ENCODE measurements at regions not wholly inside any gene's neighbourhood (a gene's known extent, or its start where the extent isn't known, plus 50 kb on each side); places are given as distances from the start of the nearest gene placed in this dataset.
"Not testable (repeated sequence)": the region's sequence is repeated elsewhere in the genome, so short reads cannot be mapped to it uniquely, and the experiment has no call there.

GRCh38 chr14:25298238-25298637, 248.3 kb upstream of the STXBP6 start:
- no peaks in the 10 kb centered on the region for H3K79me2 ChIP-seq (ENCODE audit: insufficient read depth, low read length)
- FAIRE-seq (no peak), ATAC-seq (no peak), DNase-seq (ENCODE audit: low spot score) (no peak)
- CTCF ChIA-PET (ENCODE audit: low intra/inter-chr PET ratio, low total read pairs) = no interaction called here
- no peak for TF ChIP-seq ISX (CRISPR knock-in tag; conservative IDR thresholded peaks at IDR 0.05)
- no peak for TF ChIP-seq SOX5 (CRISPR knock-in tag; IDR thresholded peaks at IDR 0.05; ENCODE audit: borderline replicate concordance)
- no peak for TF ChIP-seq SYNCRIP (IDR thresholded peaks at IDR 0.05; ENCODE audit: insufficient read depth, low read depth, low read length)
- peak; percentile 92 to 96 for TF ChIP-seq MAFK (conservative IDR thresholded peaks at IDR 0.05 in 1 of 2, IDR thresholded peaks at IDR 0.05 in 1 of 2; ENCODE audit: low read length in 2 of 2)
- peak; percentile 93 for TF ChIP-seq MAFF (IDR thresholded peaks at IDR 0.05; ENCODE audit: low read depth, low read length)
- H3K9me3 ChIP-seq (ENCODE audit: low read length) = peaks cover 65% of the 10 kb centered on the region
- H3K4me3 ChIP-seq (replicated peaks in 1 of 3; ENCODE audit: insufficient read depth in 1 of 3, low read depth in 2 of 3, low read length in 3 of 3) = no peak overlapping the region
- no peak overlapping the region for H3K27ac ChIP-seq (ENCODE audit: extremely low read length, insufficient read depth, low read length)
- intact Hi-C loops (cut with micrococcal nuclease; ENCODE audit: unreplicated experiment) = no loop called here
- H3K4me1 ChIP-seq (ENCODE audit: insufficient read depth, low read length) = no peaks in the 10 kb centered on the region
- no peak overlapping the region for H3K4me2 ChIP-seq (ENCODE audit: low read depth, low read length)
- H3K27me3 ChIP-seq (ENCODE audit: control insufficient read depth in 1 of 2, insufficient read depth in 2 of 2, low read length in 2 of 2) = no peaks in the 10 kb centered on the region
- BruUV-seq (replicated peaks) = no TSS peak
- in situ Hi-C loops (cut with HindIII; ENCODE audit: extremely low pct_ligation_motif_present, low pct_unique_long_range_greater_than_20kb) = no loop called here
- POLR2A ChIA-PET = no interaction called here
- H4K20me1 ChIP-seq (ENCODE audit: insufficient read depth, low read length) = no peaks in the 10 kb centered on the region
- H3K9ac ChIP-seq (ENCODE audit: insufficient read depth, low read depth, low read length) = no peak overlapping the region
- no peaks in the 10 kb centered on the region for H3K36me3 ChIP-seq (replicated peaks in 1 of 2; ENCODE audit: control insufficient read depth in 1 of 2, insufficient read depth in 2 of 2, low read length in 2 of 2)
- no peak overlapping the region for H2AFZ ChIP-seq (ENCODE audit: low read length)

- H3K36me3 ChIP-seq (replicated peaks in 1 of 2; ENCODE audit: control insufficient read depth in 1 of 2, insufficient read depth in 2 of 2, low read length in 2 of 2); POLR2A ChIA-PET; H3K4me3 ChIP-seq (replicated peaks in 1 of 3; ENCODE audit: insufficient read depth in 1 of 3, low read depth in 2 of 3, low read length in 3 of 3); H2AFZ ChIP-seq (ENCODE audit: low read length); ATAC-seq; H3K79me2 ChIP-seq (ENCODE audit: insufficient read depth, low read length); FAIRE-seq; intact Hi-C loops (cut with micrococcal nuclease; ENCODE audit: unreplicated experiment); H3K4me2 ChIP-seq (ENCODE audit: low read depth, low read length); H3K27ac ChIP-seq (ENCODE audit: extremely low read length, insufficient read depth, low read length); CTCF ChIA-PET (ENCODE audit: low intra/inter-chr PET ratio, low total read pairs); H4K20me1 ChIP-seq (ENCODE audit: insufficient read depth, low read length); H3K9ac ChIP-seq (ENCODE audit: insufficient read depth, low read depth, low read length); in situ Hi-C loops (cut with HindIII; ENCODE audit: extremely low pct_ligation_motif_present, low pct_unique_long_range_greater_than_20kb); H3K4me1 ChIP-seq (ENCODE audit: insufficient read depth, low read length); BruUV-seq (replicated peaks); DNase-seq (ENCODE audit: low spot score); H3K27me3 ChIP-seq (ENCODE audit: control insufficient read depth in 1 of 2, insufficient read depth in 2 of 2, low read length in 2 of 2); TF ChIP-seq ATF7 (CRISPR knock-in tag; IDR thresholded peaks at IDR 0.05): not testable (repeated sequence)
- WGBS (ENCODE audit: low lambda C conversion rate) = 2% methylated on average over 1 of the region's 1 CpG
- TF ChIP-seq ATF7 (IDR thresholded peaks at IDR 0.05) (peak; percentile 41; the same call in 1 of the 2 replicates), HNRNPK (IDR thresholded peaks at IDR 0.05; ENCODE audit: low read depth, low read length, poor library complexity, severe bottlenecking) (peak; percentile 93), PCBP1 (IDR thresholded peaks at IDR 0.05; ENCODE audit: borderline replicate concordance, low read depth, low read length) (0 out of 2 replicates have a peak, but pooled peaks have one; percentile 80)
- H3K9me3 ChIP-seq (ENCODE audit: low read length) = peaks cover 51% of the 10 kb centered on the region
These were observed 240.2 kb upstream of the STXBP6 start for GRCh38 chr14:25290154-25290553.

Data from HepG2 (cell line).